GM21526 (cell line): ENCODE measurements at regions not wholly inside any gene's neighbourhood (a gene's known extent, or its start where the extent isn't known, plus 50 kb on each side); places are given as distances from the start of the nearest gene placed in this dataset.
"Not testable (repeated sequence)": the region's sequence is repeated elsewhere in the genome, so short reads cannot be mapped to it uniquely, and the experiment has no call there.

Source experiments
- ATAC-seq: cut with Tn5 transposase; IDR thresholded peaks from one replicate; pipeline ENCODE4 v1.9.1; 2021; ENCODE audit warnings: moderate library complexity; ENCODE audit not compliant: unreplicated experiment, low FRiP score

DNA sequence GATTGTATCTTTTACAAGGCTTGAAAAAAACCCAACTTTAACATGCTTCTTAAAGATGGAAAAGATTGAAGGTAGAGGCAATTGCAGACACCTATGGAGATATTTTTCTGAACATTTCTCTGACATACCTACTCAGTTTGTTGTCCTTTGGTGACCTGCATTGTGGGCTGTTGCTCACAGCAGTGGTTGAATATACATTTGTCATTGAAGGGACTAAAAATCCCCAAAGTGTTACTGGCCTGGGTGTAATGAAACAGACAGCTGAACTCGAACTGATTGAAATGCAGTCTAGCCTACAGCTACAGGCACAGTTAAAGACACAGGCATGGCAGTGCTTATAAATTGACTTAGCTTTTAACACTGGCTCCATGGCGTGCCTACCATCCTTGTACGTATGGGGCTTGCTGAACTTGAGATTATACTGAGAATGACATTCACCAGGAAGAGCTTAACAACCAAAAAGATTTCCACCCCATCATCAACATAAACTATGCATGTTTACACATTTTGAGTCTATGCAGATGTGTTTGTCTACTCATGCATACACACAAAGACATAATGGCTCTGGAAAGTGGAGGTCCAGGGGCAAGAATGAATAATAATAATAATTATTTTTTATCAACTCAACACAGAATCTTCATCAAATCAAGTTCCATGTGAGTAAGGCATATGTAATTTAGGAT, 83.2 kb upstream of the NOX3 start:
- no peak for ATAC-seq

DNA sequence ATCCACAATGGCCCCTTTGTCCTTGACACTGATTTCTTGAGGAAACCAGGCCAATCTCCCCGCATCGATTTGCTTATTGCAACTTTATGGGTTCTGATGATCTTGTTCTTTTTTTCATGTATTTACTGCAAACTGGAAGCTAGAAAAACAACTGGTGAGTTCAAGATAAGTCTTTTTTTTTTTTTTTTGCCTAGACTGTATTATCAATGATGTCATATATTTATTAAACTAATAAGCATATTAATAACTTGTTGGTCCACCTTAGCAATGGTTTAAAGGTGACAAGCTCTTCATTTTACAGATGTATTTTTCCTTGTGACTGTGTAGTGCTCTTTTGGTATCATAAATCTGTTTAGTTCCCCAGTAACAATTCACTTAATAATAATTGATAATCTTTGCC, 79.0 kb upstream of the NOX3 start:
- ATAC-seq = no peak

- peak; percentile 87 for ATAC-seq
Measured at GRCh38 chr6:155530219-155530834, 74.7 kb upstream of the NOX3 start.

DNA sequence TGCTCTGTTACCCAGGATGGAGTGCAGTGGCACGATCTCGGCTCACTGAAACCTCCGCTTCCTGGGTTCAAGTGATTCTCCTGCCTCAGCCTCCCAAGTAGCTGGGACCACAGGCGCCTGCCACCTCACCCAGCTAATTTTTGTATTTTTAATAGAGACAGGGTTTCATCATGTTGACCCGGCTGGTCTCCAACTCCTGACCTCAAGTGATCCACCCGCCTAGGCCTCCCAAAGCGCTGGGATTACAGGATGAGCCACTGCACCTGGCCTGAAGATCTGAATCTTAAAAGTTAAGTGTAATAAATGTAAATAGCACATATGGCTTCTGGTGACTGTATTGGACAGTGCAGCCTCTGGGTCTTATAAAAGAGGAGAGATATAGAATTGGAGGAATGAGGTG, 74.2 kb upstream of the NOX3 start:
- not testable (repeated sequence) for ATAC-seq

- ATAC-seq = no peak
Measured at GRCh38 chr6:155528982-155529453, 73.4 kb upstream of the NOX3 start.

DNA sequence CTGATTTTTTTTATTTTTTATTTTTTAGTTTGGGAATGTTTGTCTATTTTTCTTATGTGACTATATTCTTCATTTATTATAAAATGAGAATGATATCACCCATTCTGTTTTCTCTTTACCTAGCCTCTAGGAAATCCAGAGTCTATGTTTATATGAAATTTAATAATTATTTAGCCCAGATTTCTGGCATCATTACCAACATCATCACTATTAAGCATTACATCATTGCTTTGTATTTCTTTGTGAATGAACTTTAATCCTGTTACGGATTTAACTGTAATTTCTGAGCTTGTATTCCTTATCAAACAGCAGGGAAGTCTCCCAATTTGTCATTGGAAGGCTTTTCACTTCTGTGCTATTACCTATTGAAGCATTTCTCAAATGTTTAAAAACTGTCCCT, 72.7 kb upstream of the NOX3 start:
- ATAC-seq = no peak

DNA sequence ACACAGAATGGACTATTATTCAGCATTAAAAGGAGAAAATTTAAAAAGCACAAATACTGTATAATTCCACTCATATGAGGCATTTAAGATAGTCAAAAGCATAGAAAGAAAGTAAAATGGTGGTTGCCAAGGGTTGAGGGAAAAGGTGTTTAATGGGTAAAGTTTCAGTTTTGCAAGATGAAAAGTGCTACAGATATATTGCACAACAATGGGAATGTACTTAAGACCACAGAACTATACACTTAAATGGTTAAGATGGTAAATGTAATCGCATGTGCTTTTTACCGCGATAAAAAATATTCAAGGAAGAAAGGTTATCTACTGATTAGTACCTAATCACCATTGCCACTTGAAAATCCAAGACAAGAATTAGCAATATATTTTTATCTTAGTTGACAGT, 71.8 kb upstream of the NOX3 start:
- ATAC-seq = no peak

DNA sequence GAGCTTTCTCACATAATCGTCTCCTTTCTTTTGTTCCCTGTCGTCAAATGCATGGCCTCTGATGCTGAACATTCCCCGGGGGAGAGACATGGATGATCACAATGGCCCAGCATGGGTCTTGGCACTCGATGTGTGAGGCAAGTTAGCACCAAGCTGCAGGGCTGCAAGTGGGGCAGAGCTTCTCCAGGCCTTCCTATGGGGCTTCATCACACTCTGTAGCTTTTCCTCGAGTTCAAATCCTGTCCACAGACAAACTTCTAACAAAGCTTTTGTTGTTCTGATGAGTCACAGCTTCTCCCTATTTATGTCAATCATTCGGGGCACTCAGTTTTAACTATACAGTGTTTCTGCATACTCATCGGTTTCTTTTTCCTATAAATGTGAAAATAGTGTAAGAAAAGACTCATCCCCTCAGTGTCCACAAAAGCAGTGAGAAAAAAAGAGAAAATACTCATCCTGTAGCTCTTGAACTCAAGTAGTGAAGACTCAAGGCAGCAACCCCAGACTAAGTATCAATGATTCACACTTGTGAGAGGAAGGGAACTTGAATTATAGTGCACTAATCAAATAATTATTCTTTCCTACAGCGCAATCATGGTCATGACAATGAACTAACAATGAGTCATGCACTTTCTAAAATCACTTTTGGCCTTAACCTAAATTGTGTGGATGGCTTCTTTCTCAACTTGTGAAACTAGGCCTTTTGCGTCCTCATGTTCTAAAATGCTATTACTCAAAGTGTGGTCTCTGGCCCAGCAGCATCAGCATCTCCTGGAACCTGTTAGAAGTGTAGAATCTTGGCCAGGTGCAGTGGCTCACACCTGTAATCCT, 68.4 kb upstream of the NOX3 start:
- ATAC-seq = no peak

DNA sequence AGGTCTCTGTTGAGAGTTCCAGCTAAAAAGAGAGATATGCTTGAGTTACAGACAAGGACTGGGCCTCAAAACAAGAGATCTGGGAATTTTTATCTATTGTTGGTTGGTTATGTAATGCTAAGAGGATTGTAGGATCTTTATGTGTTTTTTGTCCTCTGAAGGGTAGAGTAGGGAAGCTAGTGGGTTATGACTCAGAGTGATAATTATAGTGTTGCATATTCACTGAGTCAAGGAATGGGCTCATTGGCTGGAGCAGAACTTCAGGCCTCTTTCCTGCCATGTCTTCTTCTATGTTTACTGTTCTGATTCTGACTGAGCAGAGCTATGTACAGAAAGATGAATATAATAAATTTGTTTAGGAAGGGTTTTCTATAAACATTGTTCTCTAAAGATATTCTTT, 66.1 kb upstream of the NOX3 start:
- ATAC-seq = no peak

DNA sequence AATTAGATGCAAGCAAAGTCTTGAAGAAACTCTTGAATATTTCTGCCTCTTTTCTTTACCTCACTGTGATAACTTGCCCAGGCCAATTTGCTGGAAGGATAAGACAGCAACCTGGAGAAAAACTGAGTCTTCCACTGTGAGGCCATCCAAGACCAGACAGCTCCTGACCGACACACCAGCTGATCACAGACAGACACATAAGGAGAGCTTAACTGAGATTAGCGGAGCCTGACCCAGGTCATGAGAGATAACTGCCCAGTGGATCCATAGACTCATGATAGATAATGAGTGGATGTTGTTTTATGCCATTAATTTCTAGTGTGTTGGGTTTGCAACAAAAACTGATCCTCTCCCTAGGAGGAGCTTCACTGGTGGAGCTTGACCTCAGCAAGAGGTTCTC, 64.4 kb upstream of the NOX3 start:
- ATAC-seq = no peak

DNA sequence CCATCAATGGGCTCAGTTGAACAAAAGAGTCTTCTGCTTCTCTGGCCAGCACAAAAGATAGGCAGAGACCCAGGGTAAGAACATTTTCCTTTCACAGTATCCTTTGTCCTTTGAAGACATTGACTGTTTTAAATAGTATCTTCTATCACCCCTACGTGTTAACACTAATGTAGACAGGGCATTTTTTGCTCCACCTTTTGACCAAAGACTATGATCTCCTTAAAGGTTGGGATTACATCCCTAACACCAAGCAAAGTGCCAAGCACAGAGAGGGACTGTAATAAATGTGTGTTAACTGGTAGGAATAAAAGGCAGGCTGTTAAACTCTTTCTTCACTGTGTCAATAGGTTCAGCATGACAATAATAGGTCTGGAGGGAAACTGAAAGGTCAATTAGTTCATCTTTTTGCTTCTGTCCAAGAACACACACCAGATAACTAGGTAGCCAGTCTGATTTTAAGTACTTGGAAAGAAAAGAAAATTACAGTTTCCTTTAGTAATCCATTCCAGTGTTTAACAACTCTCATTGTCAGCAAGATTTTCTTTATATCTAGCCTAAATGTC, 63.6 kb upstream of the NOX3 start:
- no peak for ATAC-seq

DNA sequence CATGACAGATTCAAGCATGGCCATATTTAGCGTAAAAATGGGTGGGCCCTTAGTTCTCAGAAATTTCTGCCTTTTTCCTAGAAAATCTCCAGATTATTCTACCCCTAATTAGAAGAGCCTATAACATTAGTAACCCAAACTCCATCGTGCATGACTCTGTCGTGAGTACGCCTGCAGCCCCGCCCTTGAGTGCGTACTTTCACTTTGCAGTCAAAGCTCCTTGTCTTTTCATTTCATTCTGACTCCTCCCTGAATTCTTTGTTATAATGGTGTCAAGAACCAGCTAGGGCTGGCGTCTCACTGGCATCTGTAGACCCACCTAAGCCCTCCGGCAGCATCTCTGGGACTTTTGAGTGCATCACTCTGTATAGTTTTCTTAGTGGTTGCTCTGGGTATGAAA, 61.7 kb upstream of the NOX3 start:
- no peak for ATAC-seq

- no peak for ATAC-seq
Measured at GRCh38 chr6:155510879-155511278, 55.2 kb upstream of the NOX3 start.

DNA sequence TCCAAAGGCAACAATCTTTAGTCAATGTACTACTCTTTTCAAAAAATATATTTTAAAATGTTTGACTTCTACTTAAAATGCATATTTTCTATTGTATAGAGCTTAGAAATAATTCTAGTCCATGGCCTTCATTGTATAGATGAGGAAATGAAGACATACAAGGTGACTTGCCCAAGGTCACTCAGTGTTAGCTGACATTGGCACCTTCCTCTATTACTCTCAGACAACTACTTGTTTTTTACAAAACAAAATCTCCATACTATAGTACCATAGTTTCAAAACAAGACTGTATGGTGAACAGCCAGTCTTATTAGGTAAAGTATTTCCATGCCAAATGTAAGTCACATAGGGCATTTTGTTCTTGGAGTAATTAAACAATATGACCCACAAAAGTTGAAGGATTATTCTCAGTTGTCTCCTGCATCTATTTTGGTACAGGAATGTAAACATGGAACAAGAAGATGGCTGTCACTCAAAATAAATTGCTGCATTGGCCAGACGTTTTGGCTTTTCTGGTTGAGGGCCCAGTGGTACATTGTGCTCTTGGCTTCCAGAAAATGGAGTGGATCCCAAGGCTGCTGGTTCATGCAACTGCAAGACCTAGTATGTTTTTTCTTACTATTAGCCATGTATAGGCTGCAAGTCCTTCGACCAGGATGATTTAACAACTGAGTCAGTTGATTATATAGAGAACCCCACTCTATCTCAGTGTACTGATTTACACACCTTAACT, 54.3 kb upstream of the NOX3 start:
- no peak for ATAC-seq

DNA sequence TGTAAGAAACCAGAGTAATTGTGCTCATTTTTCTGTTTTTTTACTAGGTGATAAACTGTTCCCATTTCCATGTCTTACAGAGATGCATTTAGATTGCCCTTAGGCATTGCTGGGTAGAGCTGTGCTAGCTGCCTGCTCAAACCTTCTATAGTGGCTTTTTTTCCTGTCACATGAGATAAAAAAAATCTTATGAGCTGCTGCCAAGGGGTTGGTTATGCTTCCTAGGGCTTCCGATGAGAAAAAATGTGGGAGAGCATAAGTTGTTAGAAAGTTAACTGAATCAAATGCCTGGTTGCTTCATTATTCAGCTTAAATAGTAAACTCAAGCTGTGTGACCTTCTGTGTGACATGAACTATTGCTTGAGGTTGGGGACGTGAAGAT, 50.0 kb upstream of the NOX3 start:
- no peak for ATAC-seq
